Neutrophil (primary cell): ENCODE measurements at regions not wholly inside any gene's neighbourhood (a gene's known extent, or its start where the extent isn't known, plus 50 kb on each side); places are given as distances from the start of the nearest gene placed in this dataset.

Experiments used
- H3K27ac ChIP-seq: fragments of 200-600 bp; sonication (generic); 2 replicates; pipeline ENCODE4 v1.5.1; 2016; ENCODE audit warnings: mild to moderate bottlenecking, moderate library complexity
- H3K27me3 ChIP-seq: fragments of 200-600 bp; sonication (generic); 2 replicates; pipeline ENCODE4 v1.6.0; 2016; ENCODE audit warnings: mild to moderate bottlenecking
- H3K36me3 ChIP-seq: fragments of 200-600 bp; sonication (generic); 2 replicates; pipeline ENCODE4 v1.5.1; 2017
- H3K4me1 ChIP-seq, 2 experiments: fragments of 200-600 bp in 1 of 2; sonication (generic) in 1 of 2; 1 replicate in 1 of 2; 2 replicates in 1 of 2; pipeline versions ENCODE4 v1.5.1 to v1.6.1; 2013 to 2016; ENCODE audit warnings: low read depth in 1 of 2, low read length in 1 of 2, mild to moderate bottlenecking in 1 of 2, moderate library complexity in 1 of 2; ENCODE audit not compliant: control insufficient read depth in 1 of 2, insufficient read depth in 1 of 2
- H3K4me3 ChIP-seq, 2 experiments: fragments of 200-600 bp in 1 of 2; sonication (generic) in 1 of 2; 1 replicate in 1 of 2; 2 replicates in 1 of 2; pipeline ENCODE4 v1.5.1; 2013 to 2016; ENCODE audit warnings: low read depth in 1 of 2, low read length in 1 of 2, mild to moderate bottlenecking in 1 of 2, moderate library complexity in 1 of 2
- H3K9me3 ChIP-seq: fragments of 200-600 bp; sonication (generic); 2 replicates; pipeline ENCODE4 v1.5.1; 2016
- TF ChIP-seq, protein P1 (sequence below): fragments of 200-600 bp; sonication (generic); IDR thresholded peaks from 2 replicates; pipeline ENCODE4 v1.5.1; 2016; ENCODE audit warnings: antibody characterized with exemption

DNA sequence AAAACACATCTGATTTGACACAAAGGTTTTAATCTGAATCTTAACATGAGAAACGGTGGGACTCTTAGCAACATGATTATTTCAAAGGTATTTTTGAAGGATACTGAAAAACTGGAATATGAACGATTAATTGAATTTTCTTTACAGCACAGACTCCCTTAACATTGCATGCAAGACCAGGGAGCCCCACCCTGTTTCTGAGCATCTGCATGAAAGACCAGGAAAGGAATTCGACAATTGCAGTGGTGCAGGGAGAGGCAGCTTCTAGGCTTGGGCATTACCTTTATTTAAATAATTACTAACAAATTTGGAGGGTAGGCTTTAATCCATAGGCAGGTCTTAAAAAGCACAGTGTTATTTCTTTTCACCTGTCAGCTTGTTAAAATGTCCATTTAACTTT lies 240.6 kb upstream of the TOPAZ1 start:
- Histone ChIP-seq H3K27me3 (peaks cover 100% of the 10 kb centered on the region), H3K36me3 (no peaks in the 10 kb centered on the region)

GRCh38 chr3:44003801-44004200 lies 237.9 kb upstream of the TOPAZ1 start:
- peaks cover 2 to 6% of the 10 kb centered on the region in 2 experiments for H3K4me1 ChIP-seq
- no peaks in the 10 kb centered on the region for H3K9me3 ChIP-seq
- no peak overlapping the region for H3K4me3 ChIP-seq
- TF ChIP-seq, protein P1, sequence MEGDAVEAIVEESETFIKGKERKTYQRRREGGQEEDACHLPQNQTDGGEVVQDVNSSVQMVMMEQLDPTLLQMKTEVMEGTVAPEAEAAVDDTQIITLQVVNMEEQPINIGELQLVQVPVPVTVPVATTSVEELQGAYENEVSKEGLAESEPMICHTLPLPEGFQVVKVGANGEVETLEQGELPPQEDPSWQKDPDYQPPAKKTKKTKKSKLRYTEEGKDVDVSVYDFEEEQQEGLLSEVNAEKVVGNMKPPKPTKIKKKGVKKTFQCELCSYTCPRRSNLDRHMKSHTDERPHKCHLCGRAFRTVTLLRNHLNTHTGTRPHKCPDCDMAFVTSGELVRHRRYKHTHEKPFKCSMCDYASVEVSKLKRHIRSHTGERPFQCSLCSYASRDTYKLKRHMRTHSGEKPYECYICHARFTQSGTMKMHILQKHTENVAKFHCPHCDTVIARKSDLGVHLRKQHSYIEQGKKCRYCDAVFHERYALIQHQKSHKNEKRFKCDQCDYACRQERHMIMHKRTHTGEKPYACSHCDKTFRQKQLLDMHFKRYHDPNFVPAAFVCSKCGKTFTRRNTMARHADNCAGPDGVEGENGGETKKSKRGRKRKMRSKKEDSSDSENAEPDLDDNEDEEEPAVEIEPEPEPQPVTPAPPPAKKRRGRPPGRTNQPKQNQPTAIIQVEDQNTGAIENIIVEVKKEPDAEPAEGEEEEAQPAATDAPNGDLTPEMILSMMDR: no peak
- no peaks in the 10 kb centered on the region for H3K36me3 ChIP-seq
- H3K27ac ChIP-seq: no peak overlapping the region
- H3K27me3 ChIP-seq: peaks cover 100% of the 10 kb centered on the region

More for the DNA sequence above, 240.6 kb upstream of the TOPAZ1 start:
- TF ChIP-seq, protein P1: no peak
- Histone ChIP-seq H3K4me3 (no peak overlapping the region), H3K27ac (no peak overlapping the region), H3K9me3 (no peaks in the 10 kb centered on the region), H3K4me1 (peaks cover 27 to 33% of the 10 kb centered on the region in 2 experiments)

- peaks cover 66% of the 10 kb centered on the region for H3K27me3 ChIP-seq
- TF ChIP-seq, protein P1: no peak
- H3K9me3 ChIP-seq: no peaks in the 10 kb centered on the region
- no peaks in the 10 kb centered on the region for H3K4me1 ChIP-seq
- no peak overlapping the region for H3K27ac ChIP-seq
- no peaks in the 10 kb centered on the region for H3K36me3 ChIP-seq
- H3K4me3 ChIP-seq: no peak overlapping the region
These were observed 230.0 kb upstream of the TOPAZ1 start for GRCh38 chr3:44011680-44012079.

DNA sequence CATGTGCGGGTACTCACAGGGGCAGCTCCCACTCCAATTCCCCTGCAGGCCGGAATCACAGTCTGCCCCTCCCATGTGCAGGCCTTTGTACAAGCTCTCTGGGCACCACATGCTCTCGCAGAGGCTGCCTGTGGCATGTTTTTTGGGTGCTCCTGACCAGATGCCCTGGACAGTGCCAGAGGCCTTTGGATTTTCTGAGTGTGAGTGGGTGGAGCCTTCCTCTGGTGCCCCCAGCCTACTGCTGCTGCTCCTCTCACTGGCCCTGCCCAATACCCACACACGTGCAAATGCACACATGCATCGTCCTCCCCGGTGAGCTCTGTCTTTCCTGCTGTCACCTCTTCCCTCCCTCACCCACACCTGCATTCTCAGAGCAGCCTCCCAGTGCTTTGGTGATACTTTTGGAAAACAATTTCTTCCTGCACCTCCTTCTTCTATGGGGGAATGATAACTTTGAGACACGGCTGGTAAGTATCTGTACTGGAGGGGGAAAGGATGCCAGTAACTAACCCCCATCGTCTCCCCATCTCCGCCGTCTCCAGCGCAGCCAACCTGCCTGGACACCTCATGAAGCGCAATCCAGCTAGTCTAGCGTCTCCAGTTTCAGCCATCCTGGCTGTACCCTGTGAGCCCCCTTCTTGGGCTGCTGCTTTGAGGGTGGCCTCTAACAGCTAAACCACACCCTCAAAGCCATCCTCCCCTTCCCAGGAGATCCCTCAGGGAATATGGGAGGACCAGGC lies 229.4 kb upstream of the TOPAZ1 start:
- Histone ChIP-seq H3K27ac (no peak overlapping the region), H3K9me3 (no peaks in the 10 kb centered on the region), H3K4me1 (no peaks in the 10 kb centered on the region), H3K36me3 (no peaks in the 10 kb centered on the region), H3K27me3 (peaks cover 66% of the 10 kb centered on the region), H3K4me3 (no peak overlapping the region)
- TF ChIP-seq, protein P1: no peak

DNA sequence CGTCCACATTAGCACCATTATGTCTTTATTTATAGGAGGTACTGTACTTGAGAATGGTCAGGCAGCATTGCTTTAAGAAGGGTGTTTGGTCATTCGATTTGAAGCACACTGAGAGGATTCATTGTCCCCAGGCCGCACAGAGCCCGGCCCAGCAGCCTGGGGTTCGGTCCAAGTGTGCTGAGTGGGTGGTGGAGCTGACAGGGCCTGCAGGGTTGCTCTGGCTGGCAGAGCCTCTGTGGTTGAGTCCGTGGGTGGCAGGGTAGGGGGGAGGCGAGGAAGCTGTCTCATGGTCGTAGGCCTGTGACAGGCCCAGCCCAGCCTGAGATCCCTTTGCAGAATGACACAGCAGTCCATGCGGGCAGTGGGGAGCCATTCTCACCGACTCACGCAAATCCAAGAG lies 227.7 kb upstream of the TOPAZ1 start:
- Histone ChIP-seq H3K9me3 (no peaks in the 10 kb centered on the region), H3K27me3 (peaks cover 66% of the 10 kb centered on the region), H3K4me1 (no peaks in the 10 kb centered on the region), H3K27ac (no peak overlapping the region), H3K36me3 (no peaks in the 10 kb centered on the region), H3K4me3 (no peak overlapping the region)
- TF ChIP-seq, protein P1: no peak
